HEK293T (cell line): ENCODE measurements at regions not wholly inside any gene's neighbourhood (a gene's known extent, or its start where the extent isn't known, plus 50 kb on each side); places are given as distances from the start of the nearest gene placed in this dataset.

Experiments used
- CTCF ChIA-PET: fragments of 350-600 bp; formaldehyde crosslinking; extraction: SDS; loops from one replicate; lab custom pipeline; 2021; ENCODE audit warnings: antibody characterized with exemption, inconsistent platforms; lab: Yijun Ruan, JAX
- POLR2A ChIA-PET: fragments of 350-600 bp; formaldehyde crosslinking; extraction: SDS; loops from one replicate; lab custom pipeline; 2020; ENCODE audit warnings: antibody characterized with exemption, inconsistent platforms; lab: Yijun Ruan, JAX
- DNase-seq: peaks from one replicate; pipeline ENCODE4 v3.0.0; 2012; ENCODE audit warnings: mixed read lengths; ENCODE audit errors: extremely low spot score
- ARNT ChIP-seq: fragments of 450-650 bp; IDR thresholded peaks from 2 replicates; pipeline ENCODE4 v1.6.1; 2017; ENCODE audit warnings: mild to moderate bottlenecking
- BHLHE40 ChIP-seq: fragments of 450-650 bp; IDR thresholded peaks from 2 replicates; pipeline ENCODE4 v1.6.1; 2016; ENCODE audit warnings: mild to moderate bottlenecking, moderate library complexity, borderline replicate concordance
- CTBP1 ChIP-seq: fragments of 450-650 bp; IDR thresholded peaks from 2 replicates; pipeline ENCODE4 v1.6.1; 2016; ENCODE audit warnings: borderline replicate concordance
- ELF4 ChIP-seq: fragments of 450-650 bp; IDR thresholded peaks from 2 replicates; pipeline ENCODE4 v1.6.1; 2017; ENCODE audit warnings: antibody characterized with exemption
- FOXA1 ChIP-seq: fragments of 450-650 bp; IDR thresholded peaks from 2 replicates; pipeline ENCODE4 v1.6.1; 2016; ENCODE audit warnings: mild to moderate bottlenecking
- FOXK2 ChIP-seq: fragments of 450-650 bp; IDR thresholded peaks from 2 replicates; pipeline ENCODE4 v1.6.1; 2016; ENCODE audit warnings: mild to moderate bottlenecking
- FOXM1 ChIP-seq: fragments of 450-650 bp; IDR thresholded peaks from 2 replicates; pipeline ENCODE4 v1.6.1; 2017; ENCODE audit warnings: mild to moderate bottlenecking, borderline replicate concordance
- HDGF ChIP-seq: fragments of 450-650 bp; IDR thresholded peaks from 2 replicates; pipeline ENCODE4 v1.6.1; 2017; ENCODE audit warnings: antibody characterized with exemption, borderline replicate concordance
- L3MBTL2 ChIP-seq: fragments of 450-650 bp; conservative IDR thresholded peaks from 2 replicates; pipeline ENCODE4 v1.6.1; 2016; ENCODE audit warnings: mild to moderate bottlenecking
- LEF1 ChIP-seq: fragments of 450-650 bp; IDR thresholded peaks from 2 replicates; pipeline ENCODE4 v1.6.1; 2017; ENCODE audit warnings: mild to moderate bottlenecking, borderline replicate concordance
- NFRKB ChIP-seq: fragments of 450-650 bp; IDR thresholded peaks from 2 replicates; pipeline ENCODE4 v1.6.1; 2016; ENCODE audit warnings: mild to moderate bottlenecking, moderate library complexity
- PKNOX1 ChIP-seq: fragments of 450-650 bp; IDR thresholded peaks from 2 replicates; pipeline ENCODE4 v1.6.1; 2016
- SP1 ChIP-seq: fragments of 450-650 bp; IDR thresholded peaks from 2 replicates; pipeline ENCODE4 v1.6.1; 2017
- SUZ12 ChIP-seq: fragments of 450-650 bp; IDR thresholded peaks from 2 replicates; pipeline ENCODE4 v1.6.1; 2016; ENCODE audit warnings: mild to moderate bottlenecking
- TARDBP ChIP-seq: fragments of 450-650 bp; IDR thresholded peaks from 2 replicates; pipeline ENCODE4 v1.6.1; 2016
- ZNF384 ChIP-seq: fragments of 450-650 bp; IDR thresholded peaks from 2 replicates; pipeline ENCODE4 v1.6.1; 2016

- ChIA-PET POLR2A (no interaction called here), CTCF (no interaction called here)
Observed at GRCh38 chr9:126028746-126029145, 281.6 kb downstream of the PBX3 start.

GRCh38 chr9:126030716-126031115 lies 283.5 kb downstream of the PBX3 start:
- DNase-seq: no peak
- ChIA-PET CTCF (no interaction called here), POLR2A (no interaction called here)
- TF ChIP-seq ARNT: no peak
- TF ChIP-seq FOXM1: no peak
- no peak for TF ChIP-seq FOXA1

More at GRCh38 chr9:126028746-126029145, 281.6 kb downstream of the PBX3 start:
- TF ChIP-seq FOXK2 (no peak), HDGF (no peak), CTBP1 (no peak), NFRKB (no peak), TARDBP (no peak), ELF4 (no peak), ZNF384 (no peak), FOXM1 (no peak), SP1 (no peak), PKNOX1 (no peak), BHLHE40 (no peak), FOXA1 (no peak), ARNT (no peak), LEF1 (no peak), SUZ12 (no peak), L3MBTL2 (no peak)
- no peak for DNase-seq

GRCh38 chr9:126031116-126031515 lies 283.9 kb downstream of the PBX3 start:
- POLR2A ChIA-PET: no interaction called here
- DNase-seq: no peak
- no peak for TF ChIP-seq CTBP1
- no peak for TF ChIP-seq ZNF384
- TF ChIP-seq SUZ12: no peak
- no peak for TF ChIP-seq TARDBP
- TF ChIP-seq NFRKB: no peak
- no peak for TF ChIP-seq ARNT
- TF ChIP-seq FOXK2: no peak
- no peak for TF ChIP-seq LEF1
- TF ChIP-seq SP1: no peak
- TF ChIP-seq ELF4: no peak
- no peak for TF ChIP-seq L3MBTL2
- no peak for TF ChIP-seq FOXA1
- TF ChIP-seq PKNOX1: no peak
- no peak for TF ChIP-seq HDGF
- TF ChIP-seq BHLHE40: no peak
- CTCF ChIA-PET: no interaction called here

- ChIA-PET CTCF (no interaction called here), POLR2A (no interaction called here)
- no peak for DNase-seq
- TF ChIP-seq LEF1 (no peak), BHLHE40 (no peak), HDGF (no peak), PKNOX1 (no peak), SUZ12 (no peak), FOXA1 (no peak), FOXM1 (no peak), TARDBP (no peak), L3MBTL2 (no peak), ZNF384 (no peak), SP1 (no peak), CTBP1 (no peak), ELF4 (no peak), FOXK2 (no peak), ARNT (no peak), NFRKB (no peak)
Observed at GRCh38 chr9:126032135-126032534, 285.0 kb downstream of the PBX3 start.

DNA sequence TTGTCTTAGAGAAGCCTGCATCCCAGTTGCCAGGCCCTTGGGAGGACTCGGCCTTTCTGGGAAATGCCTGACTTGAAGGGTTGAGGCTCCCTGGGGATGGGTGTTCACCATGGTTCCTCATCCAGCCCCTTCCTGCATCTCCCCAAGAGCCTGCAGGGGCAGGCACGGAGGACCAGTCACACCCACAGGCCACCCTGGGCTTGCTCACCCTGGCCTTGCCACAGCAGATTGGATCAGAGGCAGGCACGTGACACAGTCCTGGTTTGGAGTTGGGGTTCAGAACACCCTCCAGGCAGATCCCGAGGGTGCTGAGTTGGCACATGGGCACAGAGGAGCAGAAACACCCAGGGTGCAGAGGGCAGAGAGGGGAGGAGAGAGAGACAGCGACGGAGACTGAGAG lies 286.1 kb downstream of the PBX3 start:
- POLR2A ChIA-PET: no interaction called here
- TF ChIP-seq PKNOX1: no peak
- TF ChIP-seq FOXA1: no peak
- TF ChIP-seq ARNT: no peak
- no peak for TF ChIP-seq L3MBTL2
- no peak for TF ChIP-seq NFRKB
- no peak for TF ChIP-seq FOXK2
- no peak for TF ChIP-seq CTBP1
- no peak for TF ChIP-seq HDGF
- no peak for TF ChIP-seq LEF1
- CTCF ChIA-PET: no interaction called here
- no peak for DNase-seq

DNA sequence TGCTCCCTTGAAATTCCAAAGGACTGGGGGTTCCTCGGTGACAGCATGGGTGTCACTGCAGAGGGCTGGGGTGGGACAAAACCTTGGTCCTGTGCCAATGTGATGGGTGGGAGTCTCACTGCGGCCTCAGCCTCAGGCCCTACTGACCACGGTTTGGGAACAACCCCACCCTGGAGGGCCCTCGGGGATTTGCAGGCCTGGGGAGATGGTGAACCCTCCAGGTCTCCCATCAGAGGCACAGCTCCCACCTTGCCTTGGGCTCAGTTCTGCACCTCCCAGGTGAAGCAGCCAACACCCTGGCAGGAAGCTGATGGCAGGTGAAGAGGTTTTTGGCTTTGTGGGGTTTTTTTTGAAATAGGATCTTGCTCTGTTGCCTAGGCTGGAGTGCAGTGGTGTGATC lies 286.8 kb downstream of the PBX3 start:
- ChIA-PET CTCF (no interaction called here), POLR2A (no interaction called here)
- DNase-seq: no peak
- TF ChIP-seq BHLHE40 (no peak), FOXK2 (no peak)

- ChIA-PET POLR2A (no interaction called here), CTCF (no interaction called here)
- TF ChIP-seq FOXA1 (no peak), ARNT (no peak), ELF4 (no peak), LEF1 (no peak)
- DNase-seq: no peak
Observed at GRCh38 chr9:126036881-126037291, 289.7 kb downstream of the PBX3 start.
